Tibial nerve (tissue), 4 donors: ENCODE measurements at regions not wholly inside any gene's neighbourhood (a gene's known extent, or its start where the extent isn't known, plus 50 kb on each side); places are given as distances from the start of the nearest gene placed in this dataset.

Source experiments
- CTCF ChIP-seq, 5 experiments: fragments of 200-600 bp in 3 of 5; fragments of 450-650 bp in 2 of 5; sonication (generic) in 3 of 5; IDR thresholded peaks; one replicate each; pipeline ENCODE4 v1.5.1; 2016 to 2019; ENCODE audit warnings: antibody characterized with exemption in 5 of 5, mild to moderate bottlenecking in 3 of 5, moderate library complexity in 2 of 5
- EP300 ChIP-seq, 2 donors: sonication (generic); formaldehyde crosslinking; IDR thresholded peaks; one replicate each; pipeline ENCODE4 v1.6.1; 2017; ENCODE audit warnings: antibody characterized with exemption in 2 of 2, mild to moderate bottlenecking in 1 of 2
- POLR2A ChIP-seq, 2 donors: fragments of 450-650 bp; IDR thresholded peaks; one replicate each; pipeline ENCODE4 v1.6.1; 2017; ENCODE audit warnings: antibody characterized with exemption in 2 of 2, mild to moderate bottlenecking in 2 of 2, moderate library complexity in 2 of 2

- no peak for TF ChIP-seq CTCF (IDR thresholded peaks at IDR 0.05)
- TF ChIP-seq EP300 (IDR thresholded peaks at IDR 0.05) = no peak
- TF ChIP-seq POLR2A (IDR thresholded peaks at IDR 0.05) = no peak
Measured at GRCh38 chr7:41038211-41038610, 664.7 kb downstream of the INHBA start.
